B cell (primary cell): ENCODE measurements at regions not wholly inside any gene's neighbourhood (a gene's known extent, or its start where the extent isn't known, plus 50 kb on each side); places are given as distances from the start of the nearest gene placed in this dataset.

Experiments
- ATAC-seq: fragments of 200-7000 bp; cut with Tn5 transposase; one replicate; pipeline ENCODE4 v1.10.0; 2021; ENCODE audit warnings: low read depth, mild to moderate bottlenecking, moderate number of reproducible peaks, moderate library complexity
- CTCF ChIA-PET: fragments of 350-600 bp; sonication (Branson Sonifier 250); formaldehyde crosslinking; loops from one replicate; lab custom pipeline; 2021; ENCODE audit warnings: antibody characterized with exemption, inconsistent platforms; lab: Charles Lee
- POLR2A ChIA-PET: fragments of 350-600 bp; sonication (Branson Sonifier 250); formaldehyde crosslinking; loops from one replicate; lab custom pipeline; 2021; ENCODE audit warnings: antibody characterized with exemption; lab: Charles Lee
- DNase-seq: peaks from one replicate; pipeline ENCODE4 v3.0.0; 2013
- H2AFZ ChIP-seq: 2 replicates; pipeline ENCODE4 v1.6.1; 2012; ENCODE audit warnings: mild to moderate bottlenecking, low read depth, low read length; ENCODE audit not compliant: insufficient read depth, poor library complexity, severe bottlenecking
- H3K27ac ChIP-seq, 2 donors: 1 replicate in 1 of 2; 2 replicates in 1 of 2; pipeline ENCODE4 v1.5.1; 2012 to 2013; ENCODE audit warnings: low read length in 2 of 2, mild to moderate bottlenecking in 2 of 2, moderate library complexity in 1 of 2
- H3K27me3 ChIP-seq, 4 experiments: fragments of 200-600 bp in 1 of 4; sonication (generic) in 1 of 4; replicated peaks in 1 of 4; 1 replicate in 2 of 4; 2 replicates in 2 of 4; pipeline versions ENCODE4 v1.6.1 to v1.7.0; 2013 to 2016; ENCODE audit warnings: low read length in 3 of 4, mild to moderate bottlenecking in 2 of 4, mixed read lengths in 1 of 4, moderate library complexity in 1 of 4; ENCODE audit not compliant: insufficient read depth in 4 of 4, control insufficient read depth in 3 of 4; ENCODE audit errors: control extremely low read depth in 1 of 4
- H3K36me3 ChIP-seq, 2 experiments: replicated peaks in 1 of 2; 1 replicate in 1 of 2; 2 replicates in 1 of 2; pipeline versions ENCODE4 v1.6.1 to v1.7.1; 2013; ENCODE audit warnings: low read length in 1 of 2; ENCODE audit not compliant: insufficient read depth in 2 of 2, control insufficient read depth in 1 of 2; ENCODE audit errors: control extremely low read depth in 1 of 2, extremely low read depth in 1 of 2
- H3K4me1 ChIP-seq, 2 donors: fragments of 200-600 bp in 1 of 2; sonication (generic) in 1 of 2; 1 replicate in 1 of 2; 2 replicates in 1 of 2; pipeline versions ENCODE4 v1.5.1 to v1.6.1; 2013 to 2017; ENCODE audit warnings: low read length in 2 of 2; ENCODE audit not compliant: control insufficient read depth in 2 of 2, insufficient read depth in 2 of 2
- H3K4me2 ChIP-seq: replicated peaks from 2 replicates; pipeline ENCODE3; 2012; ENCODE audit warnings: mild to moderate bottlenecking, low read depth, low read length; ENCODE audit not compliant: poor library complexity, severe bottlenecking
- H3K4me3 ChIP-seq, 5 experiments: fragments of 200-600 bp in 1 of 5; sonication (generic) in 1 of 5; 1 replicate in 3 of 5; 2 replicates in 2 of 5; pipeline versions ENCODE4 v1.5.1 to v1.7.0; 2011 to 2016; ENCODE audit warnings: low read length in 4 of 5, mild to moderate bottlenecking in 4 of 5, low read depth in 2 of 5, control low read depth in 1 of 5, moderate library complexity in 1 of 5; ENCODE audit not compliant: insufficient read depth in 1 of 5; ENCODE audit errors: control extremely low read depth in 1 of 5, extremely low read depth in 1 of 5
- H3K79me2 ChIP-seq: fragments of 200-600 bp; sonication (generic); one replicate; pipeline ENCODE4 v1.6.0; 2016; ENCODE audit warnings: low read length; ENCODE audit not compliant: control insufficient read depth, insufficient read depth
- H3K9ac ChIP-seq: fragments of 200-600 bp; sonication (generic); 2 replicates; pipeline ENCODE4 v1.6.1; 2017; ENCODE audit warnings: mild to moderate bottlenecking, low read length, moderate library complexity
- H3K9me3 ChIP-seq, 3 donors: one replicate each; pipeline versions ENCODE4 v1.6.1 to v1.7.1; 2013; ENCODE audit warnings: low read length in 2 of 3; ENCODE audit not compliant: control insufficient read depth in 2 of 3, insufficient read depth in 1 of 3; ENCODE audit errors: control extremely low read depth in 1 of 3
- H4K20me1 ChIP-seq: 2 replicates; pipeline ENCODE4 v1.6.0; 2012; ENCODE audit warnings: mild to moderate bottlenecking, low read length; ENCODE audit not compliant: insufficient read depth, control insufficient read depth, poor library complexity, severe bottlenecking
- H3K27ac Mint-ChIP-seq: one replicate; pipeline ENCODE4 v1.8.0; 2021; ENCODE audit warnings: mixed read lengths
- H3K27me3 Mint-ChIP-seq: one replicate; pipeline ENCODE4 v1.8.0; 2021; ENCODE audit warnings: mixed read lengths
- H3K4me1 Mint-ChIP-seq: one replicate; pipeline ENCODE4 v1.8.0; 2021; ENCODE audit warnings: mixed read lengths
- H3K4me3 Mint-ChIP-seq: one replicate; pipeline ENCODE4 v1.8.0; 2021; ENCODE audit warnings: mixed read lengths
- H3K9me3 Mint-ChIP-seq: one replicate; pipeline ENCODE4 v1.8.0; 2022; ENCODE audit warnings: mixed read lengths; ENCODE audit not compliant: insufficient read depth
- EZH2 ChIP-seq: IDR thresholded peaks from 2 replicates; pipeline ENCODE4 v1.6.1; 2012; ENCODE audit warnings: borderline replicate concordance, low read depth, mild to moderate bottlenecking, moderate library complexity, low read length; ENCODE audit not compliant: insufficient read depth, poor library complexity, severe bottlenecking
- WGBS: methylation state at CpG from one replicate; pipeline ENCODE4 v1.1.5; 2013; ENCODE audit warnings: missing lambda C conversion rate; ENCODE audit not compliant: insufficient coverage; 5-methylcytosine and 5-hydroxymethylcytosine counted together
- intact Hi-C: fragments of 100-400 bp; cut with micrococcal nuclease; formaldehyde crosslinking; loops from one replicate; pipeline ENCODE4 v1.10.0; 2022
- TF ChIP-seq, protein P1 (sequence below): fragments of 200-600 bp; IDR thresholded peaks from one replicate; pipeline ENCODE4 v1.8.0; 2022; ENCODE audit warnings: antibody characterized with exemption, mild to moderate bottlenecking

DNA sequence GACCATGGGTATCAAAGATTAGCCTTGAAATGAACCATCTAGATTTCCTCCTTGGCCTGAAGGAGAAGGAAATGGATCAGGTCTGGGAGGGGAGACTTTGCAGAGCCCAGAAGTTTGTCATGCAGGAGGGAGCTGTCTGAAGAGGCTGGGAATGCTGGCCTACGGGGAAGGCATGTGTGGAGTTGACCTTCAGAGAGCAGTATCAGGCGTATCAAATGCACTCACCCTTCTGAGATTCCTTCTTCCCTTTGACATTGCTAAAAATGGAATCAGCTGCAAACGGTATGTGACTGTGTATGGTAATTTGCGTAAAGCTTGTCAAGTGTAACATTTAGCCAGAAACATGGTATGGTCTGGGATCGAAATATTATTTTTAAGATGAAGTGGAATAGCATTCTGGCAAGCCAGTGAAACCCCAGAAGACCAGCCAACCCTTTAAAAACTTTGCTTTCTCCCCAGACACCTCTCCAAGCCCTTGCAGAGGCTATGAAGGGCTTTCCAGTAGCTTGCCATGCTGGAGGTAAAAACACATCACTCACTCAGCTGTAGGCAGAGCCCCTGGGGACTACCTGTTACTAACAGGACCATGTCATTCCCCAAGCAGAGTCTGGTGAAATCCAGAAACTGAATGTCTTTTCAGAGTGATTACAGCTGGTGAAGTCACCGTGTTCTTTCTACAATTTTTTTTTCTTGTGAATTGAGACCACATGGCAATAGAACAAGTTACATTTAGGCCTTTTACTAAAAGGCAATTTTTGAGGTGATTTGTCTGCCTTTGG lies 174.7 kb upstream of the SLC24A5 start:
- Mint-ChIP-seq H3K27me3 (peaks cover 3% of the 10 kb centered on the region), H3K4me3 (no peak overlapping the region), H3K9me3 (no peaks in the 10 kb centered on the region), H3K27ac (no peak overlapping the region), H3K4me1 (no peaks in the 10 kb centered on the region)
- TF ChIP-seq EZH2 = no peak
- TF ChIP-seq, protein P1, sequence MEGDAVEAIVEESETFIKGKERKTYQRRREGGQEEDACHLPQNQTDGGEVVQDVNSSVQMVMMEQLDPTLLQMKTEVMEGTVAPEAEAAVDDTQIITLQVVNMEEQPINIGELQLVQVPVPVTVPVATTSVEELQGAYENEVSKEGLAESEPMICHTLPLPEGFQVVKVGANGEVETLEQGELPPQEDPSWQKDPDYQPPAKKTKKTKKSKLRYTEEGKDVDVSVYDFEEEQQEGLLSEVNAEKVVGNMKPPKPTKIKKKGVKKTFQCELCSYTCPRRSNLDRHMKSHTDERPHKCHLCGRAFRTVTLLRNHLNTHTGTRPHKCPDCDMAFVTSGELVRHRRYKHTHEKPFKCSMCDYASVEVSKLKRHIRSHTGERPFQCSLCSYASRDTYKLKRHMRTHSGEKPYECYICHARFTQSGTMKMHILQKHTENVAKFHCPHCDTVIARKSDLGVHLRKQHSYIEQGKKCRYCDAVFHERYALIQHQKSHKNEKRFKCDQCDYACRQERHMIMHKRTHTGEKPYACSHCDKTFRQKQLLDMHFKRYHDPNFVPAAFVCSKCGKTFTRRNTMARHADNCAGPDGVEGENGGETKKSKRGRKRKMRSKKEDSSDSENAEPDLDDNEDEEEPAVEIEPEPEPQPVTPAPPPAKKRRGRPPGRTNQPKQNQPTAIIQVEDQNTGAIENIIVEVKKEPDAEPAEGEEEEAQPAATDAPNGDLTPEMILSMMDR = no peak
- H3K36me3 ChIP-seq = no peaks in the 10 kb centered on the region
- H3K79me2 ChIP-seq = no peaks in the 10 kb centered on the region
- no peak overlapping the region for H3K27ac ChIP-seq
- ATAC-seq (no peak), DNase-seq (no peak)
- intact Hi-C loops = no loop called here
- H4K20me1 ChIP-seq = no peaks in the 10 kb centered on the region
- H3K4me3 ChIP-seq = no peak overlapping the region
- no peak overlapping the region for H2AFZ ChIP-seq
- ChIA-PET POLR2A (no interaction called here), CTCF (no interaction called here)
- 90% methylated on average over 2 of the region's 6 CpGs for WGBS
- no peaks in the 10 kb centered on the region for H3K4me1 ChIP-seq
- no peak overlapping the region for H3K4me2 ChIP-seq
- H3K9me3 ChIP-seq = no peaks in the 10 kb centered on the region
- no peaks in the 10 kb centered on the region for H3K27me3 ChIP-seq
- no peak overlapping the region for H3K9ac ChIP-seq

DNA sequence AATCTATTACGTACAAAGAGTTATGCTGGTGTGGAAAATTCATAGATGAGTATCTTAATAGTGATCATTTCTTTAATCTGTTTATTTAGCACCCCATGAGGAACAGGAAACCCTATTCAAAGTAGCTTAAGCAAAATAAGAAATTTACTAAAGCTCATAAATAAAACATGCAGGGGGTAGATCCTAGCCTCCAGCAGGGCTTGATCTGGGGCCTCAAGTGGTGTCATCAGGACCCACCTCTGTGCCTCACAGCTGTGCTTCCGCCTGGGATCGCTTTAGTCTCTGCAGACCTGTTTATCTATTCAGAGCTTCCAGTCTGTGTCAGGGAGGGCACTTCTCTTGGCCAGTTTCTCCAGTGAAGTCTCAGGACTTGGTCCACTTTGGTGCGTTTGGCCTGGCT lies 171.0 kb upstream of the SLC24A5 start:
- intact Hi-C loops = no loop called here
- POLR2A ChIA-PET = no interaction called here

More for the DNA sequence above, 171.0 kb upstream of the SLC24A5 start:
- ATAC-seq (no peak), DNase-seq (no peak)
- Histone ChIP-seq H3K9ac (no peak overlapping the region), H3K4me3 (no peak overlapping the region), H3K4me2 (no peak overlapping the region), H3K36me3 (no peaks in the 10 kb centered on the region), H2AFZ (no peak overlapping the region), H3K27me3 (no peaks in the 10 kb centered on the region), H3K27ac (no peak overlapping the region), H3K4me1 (no peaks in the 10 kb centered on the region), H3K9me3 (no peaks in the 10 kb centered on the region), H3K79me2 (no peaks in the 10 kb centered on the region), H4K20me1 (no peaks in the 10 kb centered on the region)
- Mint-ChIP-seq H3K9me3 (no peaks in the 10 kb centered on the region), H3K4me1 (no peaks in the 10 kb centered on the region), H3K27ac (no peak overlapping the region), H3K4me3 (no peak overlapping the region), H3K27me3 (peaks cover 3% of the 10 kb centered on the region)
- CTCF ChIA-PET = no interaction called here
- TF ChIP-seq, protein P1 = no peak
- no peak for TF ChIP-seq EZH2
- WGBS = 90% methylated on average over 3 of the region's 4 CpGs
